HAP-1 (cell line): ENCODE measurements at regions not wholly inside any gene's neighbourhood (a gene's known extent, or its start where the extent isn't known, plus 50 kb on each side); places are given as distances from the start of the nearest gene placed in this dataset.
"Not testable (repeated sequence)": the region's sequence is repeated elsewhere in the genome, so short reads cannot be mapped to it uniquely, and the experiment has no call there.

Experiments
- DNase-seq, 2 experiments: peaks; one replicate each; pipeline ENCODE4 v3.0.0-alpha.2; 2016 to 2020; ENCODE audit warnings: low spot score in 2 of 2
- H3K27me3 ChIP-seq: fragments of 250-450 bp; sonication (Bioruptor Pico); 2 replicates; pipeline ENCODE4 v1.5.1; 2020; ENCODE audit warnings: low read depth, mild to moderate bottlenecking, moderate library complexity
- H3K36me3 ChIP-seq: fragments of 250-450 bp; sonication (Bioruptor Pico); replicated peaks from 2 replicates; pipeline ENCODE4 v1.5.1; 2020; ENCODE audit warnings: mild to moderate bottlenecking
- H3K4me1 ChIP-seq: fragments of 250-450 bp; sonication (Bioruptor Pico); 2 replicates; pipeline ENCODE4 v1.5.1; 2020; ENCODE audit warnings: mild to moderate bottlenecking
- H3K4me3 ChIP-seq: fragments of 250-450 bp; sonication (Bioruptor Pico); 2 replicates; pipeline ENCODE4 v1.5.1; 2020; ENCODE audit warnings: mild to moderate bottlenecking, moderate library complexity
- H3K9me3 ChIP-seq: fragments of 250-450 bp; sonication (Bioruptor Pico); 2 replicates; pipeline ENCODE4 v1.5.1; 2020; ENCODE audit warnings: mild to moderate bottlenecking, moderate library complexity
- in situ Hi-C: fragments of 300-500 bp; cut with MboI; formaldehyde crosslinking; loops from 3 replicates; pipeline ENCODE4 v1.14.3; 2020; ENCODE audit warnings: low sequenced_read_pairs, inconsistent platforms, mixed read lengths

GRCh38 chr6:92270365-92270764 is 1149.0 kb downstream of the EPHA7 start:
- Histone ChIP-seq H3K36me3 (no peaks in the 10 kb centered on the region), H3K9me3 (no peaks in the 10 kb centered on the region), H3K4me3 (no peak overlapping the region), H3K4me1 (no peaks in the 10 kb centered on the region), H3K27me3 (peaks cover 5% of the 10 kb centered on the region; the same call in 1 of the 2 replicates)
- no peak for DNase-seq
- in situ Hi-C loops: no loop called here

GRCh38 chr6:92267335-92267734 is 1152.0 kb downstream of the EPHA7 start:
- Histone ChIP-seq H3K4me3 (no peak overlapping the region), H3K36me3 (no peaks in the 10 kb centered on the region), H3K27me3 (no peaks in the 10 kb centered on the region), H3K9me3 (no peaks in the 10 kb centered on the region), H3K4me1 (no peaks in the 10 kb centered on the region)
- in situ Hi-C loops: no loop called here
- DNase-seq: no peak

- Histone ChIP-seq H3K9me3 (no peaks in the 10 kb centered on the region), H3K36me3 (no peaks in the 10 kb centered on the region), H3K4me1 (no peaks in the 10 kb centered on the region), H3K27me3 (no peaks in the 10 kb centered on the region), H3K4me3 (no peak overlapping the region)
- in situ Hi-C loops: no loop called here
- DNase-seq: no peak
Observed at GRCh38 chr6:92263864-92264263, 1155.5 kb downstream of the EPHA7 start.

GRCh38 chr6:92259171-92259570 is 1160.2 kb downstream of the EPHA7 start:
- Histone ChIP-seq H3K27me3 (no peaks in the 10 kb centered on the region), H3K9me3 (no peaks in the 10 kb centered on the region), H3K36me3 (no peaks in the 10 kb centered on the region), H3K4me3 (no peak overlapping the region), H3K4me1 (no peaks in the 10 kb centered on the region)
- in situ Hi-C loops: no loop called here
- no peak for DNase-seq

- H3K4me1 ChIP-seq: no peaks in the 10 kb centered on the region
- no peak for DNase-seq
- H3K4me3 ChIP-seq: no peak overlapping the region
- in situ Hi-C loops: no loop called here
- peaks cover 2% of the 10 kb centered on the region; the same call in 1 of the 2 replicates for H3K27me3 ChIP-seq
- no peaks in the 10 kb centered on the region for H3K9me3 ChIP-seq
- H3K36me3 ChIP-seq: no peaks in the 10 kb centered on the region
Observed at GRCh38 chr6:92243315-92243714, 1176.0 kb downstream of the EPHA7 start.

GRCh38 chr6:92231171-92231701 is 1188.1 kb downstream of the EPHA7 start:
- Histone ChIP-seq H3K27me3 (no peaks in the 10 kb centered on the region; the same call in 1 of the 2 replicates), H3K9me3 (no peaks in the 10 kb centered on the region), H3K4me1 (no peaks in the 10 kb centered on the region; the same call in 1 of the 2 replicates), H3K36me3 (no peaks in the 10 kb centered on the region), H3K4me3 (no peak overlapping the region)
- peak; percentile 8 to 61 for DNase-seq
- in situ Hi-C loops: no loop called here

- H3K36me3 ChIP-seq, DNase-seq, H3K4me3 ChIP-seq, H3K9me3 ChIP-seq, in situ Hi-C loops, H3K27me3 ChIP-seq, H3K4me1 ChIP-seq: not testable (repeated sequence)
Observed at GRCh38 chr6:92219987-92220386, 1199.4 kb downstream of the EPHA7 start.

GRCh38 chr6:92216717-92217116 is 1202.6 kb downstream of the EPHA7 start:
- peaks cover 3% of the 10 kb centered on the region; the same call in 1 of the 2 replicates for H3K27me3 ChIP-seq
- H3K9me3 ChIP-seq: no peaks in the 10 kb centered on the region
- no peaks in the 10 kb centered on the region for H3K36me3 ChIP-seq
- in situ Hi-C loops: no loop called here
- H3K4me3 ChIP-seq: no peak overlapping the region
- DNase-seq: no peak
- H3K4me1 ChIP-seq: no peaks in the 10 kb centered on the region

- H3K4me3 ChIP-seq: no peak overlapping the region
- DNase-seq: no peak
- in situ Hi-C loops: no loop called here
Observed at GRCh38 chr6:92201618-92202017, 1217.7 kb downstream of the EPHA7 start.

GRCh38 chr6:92196325-92196724 is 1223.0 kb downstream of the EPHA7 start:
- DNase-seq: no peak
- Histone ChIP-seq H3K4me1 (no peaks in the 10 kb centered on the region), H3K27me3 (no peaks in the 10 kb centered on the region), H3K4me3 (no peak overlapping the region), H3K9me3 (no peaks in the 10 kb centered on the region), H3K36me3 (no peaks in the 10 kb centered on the region)
- in situ Hi-C loops: no loop called here

More at GRCh38 chr6:92201618-92202017, 1217.7 kb downstream of the EPHA7 start:
- Histone ChIP-seq H3K27me3 (no peaks in the 10 kb centered on the region), H3K9me3 (no peaks in the 10 kb centered on the region), H3K4me1 (no peaks in the 10 kb centered on the region), H3K36me3 (no peaks in the 10 kb centered on the region)

GRCh38 chr6:92195796-92196195 is 1223.6 kb downstream of the EPHA7 start:
- in situ Hi-C loops: no loop called here
- H3K4me1 ChIP-seq: no peaks in the 10 kb centered on the region
- H3K4me3 ChIP-seq: no peak overlapping the region
- H3K27me3 ChIP-seq: no peaks in the 10 kb centered on the region
- H3K36me3 ChIP-seq: no peaks in the 10 kb centered on the region
- no peak for DNase-seq
- H3K9me3 ChIP-seq: no peaks in the 10 kb centered on the region

GRCh38 chr6:92188016-92188415 is 1231.3 kb downstream of the EPHA7 start:
- no peaks in the 10 kb centered on the region for H3K27me3 ChIP-seq
- in situ Hi-C loops: no loop called here

GRCh38 chr6:92184933-92185332 is 1234.4 kb downstream of the EPHA7 start:
- H3K36me3 ChIP-seq: no peaks in the 10 kb centered on the region
- H3K4me1 ChIP-seq: no peaks in the 10 kb centered on the region
- DNase-seq: no peak
- H3K4me3 ChIP-seq: no peak overlapping the region
- H3K27me3 ChIP-seq: no peaks in the 10 kb centered on the region
- in situ Hi-C loops: no loop called here
- no peaks in the 10 kb centered on the region for H3K9me3 ChIP-seq

More at GRCh38 chr6:92188016-92188415, 1231.3 kb downstream of the EPHA7 start:
- no peaks in the 10 kb centered on the region for H3K9me3 ChIP-seq
- no peak for DNase-seq
- H3K4me3 ChIP-seq: no peak overlapping the region
- H3K4me1 ChIP-seq: no peaks in the 10 kb centered on the region
- no peaks in the 10 kb centered on the region for H3K36me3 ChIP-seq

GRCh38 chr6:92181347-92181746 is 1238.0 kb downstream of the EPHA7 start:
- H3K27me3 ChIP-seq: no peaks in the 10 kb centered on the region
- no peaks in the 10 kb centered on the region for H3K9me3 ChIP-seq
- no peak overlapping the region for H3K4me3 ChIP-seq
- DNase-seq: no peak
- in situ Hi-C loops: no loop called here
- no peaks in the 10 kb centered on the region for H3K36me3 ChIP-seq
- no peaks in the 10 kb centered on the region for H3K4me1 ChIP-seq

GRCh38 chr6:92180090-92180489 is 1239.3 kb downstream of the EPHA7 start:
- H3K9me3 ChIP-seq: no peaks in the 10 kb centered on the region
- no peaks in the 10 kb centered on the region for H3K27me3 ChIP-seq
- DNase-seq: no peak
- in situ Hi-C loops: no loop called here
- H3K4me3 ChIP-seq: no peak overlapping the region
- no peaks in the 10 kb centered on the region for H3K4me1 ChIP-seq
- no peaks in the 10 kb centered on the region for H3K36me3 ChIP-seq
